MV-4-11 (cell line): ENCODE measurements at regions not wholly inside any gene's neighbourhood (a gene's known extent, or its start where the extent isn't known, plus 50 kb on each side); places are given as distances from the start of the nearest gene placed in this dataset.

Experiments used
- DNase-seq: peaks from one replicate; lab custom pipeline; 2025; lab: John Stamatoyannopoulos, UW

- DNase-seq: peak; percentile 28
Measured at GRCh38 chr1:157189986-157190982, 52.1 kb upstream of the ETV3 start.

- no peak for DNase-seq
Measured at GRCh38 chr1:157189096-157189495, 50.9 kb upstream of the ETV3 start.
